ENCODE measurements at regions not wholly inside any gene's neighbourhood (a gene's known extent, or its start where the extent isn't known, plus 50 kb on each side); places are given as distances from the start of the nearest gene placed in this dataset.

- Mint-ChIP-seq H3K9me3 (peaks cover 0 to 2% (median 0%) of the 10 kb centered on the region in 7 donors), H3K4me3 (no peak overlapping the region), H3K27ac (no peak overlapping the region), H3K27me3 (no peaks in the 10 kb centered on the region), H3K4me1 (peaks cover 13 to 29% (median 16%) of the 10 kb centered on the region in 4 donors), H3K36me3 (no peaks in the 10 kb centered on the region)
- Histone ChIP-seq H3K36me3 (ENCODE audit: control insufficient read depth, insufficient read depth, low read length) (no peaks in the 10 kb centered on the region), H3K27ac (ENCODE audit: insufficient read depth, low read length, poor library complexity, severe bottlenecking) (no peak overlapping the region), H3K4me1 (ENCODE audit: control insufficient read depth, insufficient read depth, low read length, poor library complexity, severe bottlenecking) (peaks cover 18% of the 10 kb centered on the region), H3K27me3 (ENCODE audit: control insufficient read depth, insufficient read depth, low read length) (no peaks in the 10 kb centered on the region), H3K4me3 (ENCODE audit: low read depth, low read length) (no peak overlapping the region), H3K9me3 (ENCODE audit: control insufficient read depth in 2 of 2, low read length in 2 of 2) (no peaks in the 10 kb centered on the region)
- ATAC-seq (ENCODE audit: low read depth in 2 of 2): no peak
- DNase-seq: no peak
These were observed 185.5 kb upstream of the AFF2 start for GRCh38 chrX:148314876-148315275.

- Mint-ChIP-seq H3K9me3 (peaks cover 0 to 6% (median 0%) of the 10 kb centered on the region in 7 donors), H3K27me3 (no peaks in the 10 kb centered on the region), H3K4me3 (no peak overlapping the region), H3K27ac (no peak overlapping the region), H3K36me3 (no peaks in the 10 kb centered on the region), H3K4me1 (peaks cover 5 to 18% (median 6%) of the 10 kb centered on the region in 4 donors)
- Histone ChIP-seq H3K4me1 (ENCODE audit: control insufficient read depth, insufficient read depth, low read length, poor library complexity, severe bottlenecking) (peaks cover 6% of the 10 kb centered on the region), H3K27me3 (ENCODE audit: control insufficient read depth, insufficient read depth, low read length) (no peaks in the 10 kb centered on the region), H3K27ac (ENCODE audit: insufficient read depth, low read length, poor library complexity, severe bottlenecking) (no peak overlapping the region), H3K36me3 (ENCODE audit: control insufficient read depth, insufficient read depth, low read length) (no peaks in the 10 kb centered on the region), H3K9me3 (ENCODE audit: control insufficient read depth in 2 of 2, low read length in 2 of 2) (no peaks in the 10 kb centered on the region), H3K4me3 (ENCODE audit: low read depth, low read length) (no peak overlapping the region)
- ATAC-seq (ENCODE audit: low read depth in 2 of 2): no peak
- no peak for DNase-seq
These were observed 184.0 kb upstream of the AFF2 start for GRCh38 chrX:148316446-148316845.

GRCh38 chrX:148322906-148323305, 177.5 kb upstream of the AFF2 start:
- Mint-ChIP-seq H3K36me3 (peaks cover 3% of the 10 kb centered on the region), H3K4me3 (no peak overlapping the region), H3K27me3 (no peaks in the 10 kb centered on the region), H3K4me1 (peaks cover 0 to 10% (median 0%) of the 10 kb centered on the region in 4 donors), H3K9me3 (peaks cover 0 to 8% (median 2%) of the 10 kb centered on the region in 7 donors), H3K27ac (no peak overlapping the region)
- H3K4me3 ChIP-seq (ENCODE audit: low read depth, low read length): no peak overlapping the region
- H3K36me3 ChIP-seq (ENCODE audit: control insufficient read depth, insufficient read depth, low read length): no peaks in the 10 kb centered on the region
- H3K27ac ChIP-seq (ENCODE audit: insufficient read depth, low read length, poor library complexity, severe bottlenecking): no peak overlapping the region
- no peaks in the 10 kb centered on the region for H3K9me3 ChIP-seq (ENCODE audit: control insufficient read depth in 2 of 2, low read length in 2 of 2)
- DNase-seq (peak in 1 of 3 donors; percentile 15), ATAC-seq (ENCODE audit: low read depth in 2 of 2) (no peak)
- no peaks in the 10 kb centered on the region for H3K4me1 ChIP-seq (ENCODE audit: control insufficient read depth, insufficient read depth, low read length, poor library complexity, severe bottlenecking)
- no peaks in the 10 kb centered on the region for H3K27me3 ChIP-seq (ENCODE audit: control insufficient read depth, insufficient read depth, low read length)

- H3K27me3 Mint-ChIP-seq: no peaks in the 10 kb centered on the region
- Histone ChIP-seq H3K4me3 (ENCODE audit: low read depth, low read length) (peak overlapping the region; percentile 47), H3K36me3 (ENCODE audit: control insufficient read depth, insufficient read depth, low read length) (no peaks in the 10 kb centered on the region), H3K27ac (ENCODE audit: insufficient read depth, low read length, poor library complexity, severe bottlenecking) (peak overlapping the region; percentile 69), H3K9me3 (ENCODE audit: control insufficient read depth in 2 of 2, low read length in 2 of 2) (no peaks in the 10 kb centered on the region), H3K4me1 (ENCODE audit: control insufficient read depth, insufficient read depth, low read length, poor library complexity, severe bottlenecking) (peaks cover 24% of the 10 kb centered on the region), H3K27me3 (ENCODE audit: control insufficient read depth, insufficient read depth, low read length) (no peaks in the 10 kb centered on the region)
- H3K4me3 Mint-ChIP-seq: peak overlapping the region; percentile 44 to 81 (median 52)
- peak; percentile 95 to 98 for ATAC-seq (ENCODE audit: low read depth in 2 of 2)
- peak in 2 of 3 donors; percentile 49 to 79 for DNase-seq
- peaks cover 15 to 61% (median 24%) of the 10 kb centered on the region in 4 donors for H3K4me1 Mint-ChIP-seq
- peak overlapping the region; percentile 87 to 97 (median 94) for H3K27ac Mint-ChIP-seq
- no peaks in the 10 kb centered on the region for H3K36me3 Mint-ChIP-seq
- peaks cover 0 to 6% (median 0%) of the 10 kb centered on the region in 7 donors for H3K9me3 Mint-ChIP-seq
These were observed 166.4 kb upstream of the AFF2 start for GRCh38 chrX:148333989-148334388.

GRCh38 chrX:148337873-148338272, 162.5 kb upstream of the AFF2 start:
- H3K36me3 ChIP-seq (ENCODE audit: control insufficient read depth, insufficient read depth, low read length): no peaks in the 10 kb centered on the region
- Mint-ChIP-seq H3K27ac (no peak overlapping the region), H3K27me3 (no peaks in the 10 kb centered on the region), H3K36me3 (no peaks in the 10 kb centered on the region), H3K9me3 (peaks cover 0 to 4% (median 0%) of the 10 kb centered on the region in 7 donors), H3K4me1 (peaks cover 19 to 81% (median 35%) of the 10 kb centered on the region in 4 donors), H3K4me3 (peak overlapping the region in 1 of 4 donors; percentile 5)
- H3K9me3 ChIP-seq (ENCODE audit: control insufficient read depth in 2 of 2, low read length in 2 of 2): no peaks in the 10 kb centered on the region
- no peak overlapping the region for H3K27ac ChIP-seq (ENCODE audit: insufficient read depth, low read length, poor library complexity, severe bottlenecking)
- peaks cover 35% of the 10 kb centered on the region for H3K4me1 ChIP-seq (ENCODE audit: control insufficient read depth, insufficient read depth, low read length, poor library complexity, severe bottlenecking)
- ATAC-seq (ENCODE audit: low read depth in 2 of 2): no peak
- H3K27me3 ChIP-seq (ENCODE audit: control insufficient read depth, insufficient read depth, low read length): no peaks in the 10 kb centered on the region
- DNase-seq: no peak
- no peak overlapping the region for H3K4me3 ChIP-seq (ENCODE audit: low read depth, low read length)

GRCh38 chrX:148354916-148355315, 145.5 kb upstream of the AFF2 start:
- no peak overlapping the region for H3K27ac ChIP-seq (ENCODE audit: insufficient read depth, low read length, poor library complexity, severe bottlenecking)
- H3K9me3 Mint-ChIP-seq: peaks cover 0 to 7% (median 4%) of the 10 kb centered on the region in 7 donors
- H3K9me3 ChIP-seq (ENCODE audit: control insufficient read depth in 2 of 2, low read length in 2 of 2): no peaks in the 10 kb centered on the region
- H3K4me1 Mint-ChIP-seq: peaks cover 0 to 3% (median 0%) of the 10 kb centered on the region in 4 donors
- H3K36me3 ChIP-seq (ENCODE audit: control insufficient read depth, insufficient read depth, low read length): no peaks in the 10 kb centered on the region
- no peak overlapping the region for H3K27ac Mint-ChIP-seq
- DNase-seq (no peak), ATAC-seq (ENCODE audit: low read depth in 2 of 2) (no peak)
- H3K4me3 ChIP-seq (ENCODE audit: low read depth, low read length): no peak overlapping the region
- no peaks in the 10 kb centered on the region for H3K27me3 ChIP-seq (ENCODE audit: control insufficient read depth, insufficient read depth, low read length)
- no peak overlapping the region for H3K4me3 Mint-ChIP-seq
- no peaks in the 10 kb centered on the region for H3K4me1 ChIP-seq (ENCODE audit: control insufficient read depth, insufficient read depth, low read length, poor library complexity, severe bottlenecking)
- no peaks in the 10 kb centered on the region for H3K36me3 Mint-ChIP-seq
- H3K27me3 Mint-ChIP-seq: peaks cover 5% of the 10 kb centered on the region

GRCh38 chrX:148361641-148362040, 138.8 kb upstream of the AFF2 start:
- Histone ChIP-seq H3K27ac (ENCODE audit: insufficient read depth, low read length, poor library complexity, severe bottlenecking) (no peak overlapping the region), H3K36me3 (ENCODE audit: control insufficient read depth, insufficient read depth, low read length) (no peaks in the 10 kb centered on the region), H3K9me3 (ENCODE audit: control insufficient read depth in 2 of 2, low read length in 2 of 2) (no peaks in the 10 kb centered on the region), H3K4me3 (ENCODE audit: low read depth, low read length) (no peak overlapping the region), H3K27me3 (ENCODE audit: control insufficient read depth, insufficient read depth, low read length) (no peaks in the 10 kb centered on the region), H3K4me1 (ENCODE audit: control insufficient read depth, insufficient read depth, low read length, poor library complexity, severe bottlenecking) (no peaks in the 10 kb centered on the region)
- DNase-seq (no peak), ATAC-seq (ENCODE audit: low read depth in 2 of 2) (no peak)
- Mint-ChIP-seq H3K27ac (no peak overlapping the region), H3K27me3 (peaks cover 5% of the 10 kb centered on the region), H3K4me3 (no peak overlapping the region), H3K36me3 (no peaks in the 10 kb centered on the region), H3K4me1 (peaks cover 0 to 3% (median 0%) of the 10 kb centered on the region in 4 donors), H3K9me3 (peaks cover 0 to 7% (median 0%) of the 10 kb centered on the region in 7 donors)

- no peak overlapping the region for H3K27ac ChIP-seq (ENCODE audit: insufficient read depth, low read length, poor library complexity, severe bottlenecking)
- H3K27ac Mint-ChIP-seq: no peak overlapping the region
- H3K4me1 Mint-ChIP-seq: no peaks in the 10 kb centered on the region
- peaks cover under 1% of the 10 kb centered on the region for H3K27me3 Mint-ChIP-seq
- H3K36me3 Mint-ChIP-seq: no peaks in the 10 kb centered on the region
- no peaks in the 10 kb centered on the region for H3K4me1 ChIP-seq (ENCODE audit: control insufficient read depth, insufficient read depth, low read length, poor library complexity, severe bottlenecking)
- H3K9me3 Mint-ChIP-seq: no peaks in the 10 kb centered on the region
- ATAC-seq (ENCODE audit: low read depth in 2 of 2): no peak
- no peaks in the 10 kb centered on the region for H3K36me3 ChIP-seq (ENCODE audit: control insufficient read depth, insufficient read depth, low read length)
- H3K9me3 ChIP-seq (ENCODE audit: control insufficient read depth in 2 of 2, low read length in 2 of 2): no peaks in the 10 kb centered on the region
- no peaks in the 10 kb centered on the region for H3K27me3 ChIP-seq (ENCODE audit: control insufficient read depth, insufficient read depth, low read length)
- H3K4me3 ChIP-seq (ENCODE audit: low read depth, low read length): no peak overlapping the region
- no peak overlapping the region for H3K4me3 Mint-ChIP-seq
- DNase-seq: no peak
These were observed 136.8 kb upstream of the AFF2 start for GRCh38 chrX:148363471-148364235.

Measured in CD4-positive, CD25-positive, alpha-beta regulatory T cell (primary cell).